Trophoblast cell (in vitro differentiated cells and primary cell): ENCODE measurements at regions not wholly inside any gene's neighbourhood (a gene's known extent, or its start where the extent isn't known, plus 50 kb on each side); places are given as distances from the start of the nearest gene placed in this dataset.

ENCODE experiments used
- DNase-seq, 2 donors: peaks; one replicate each; pipeline ENCODE4 v3.0.0-alpha.2; 2016
- H2AFZ ChIP-seq: 2 replicates; pipeline ENCODE4 v1.6.1; 2013; ENCODE audit warnings: low read length, moderate library complexity, mild to moderate bottlenecking; ENCODE audit not compliant: insufficient read depth, poor library complexity
- H2AK5ac ChIP-seq: 2 replicates; pipeline ENCODE4 v1.6.1; 2013; ENCODE audit warnings: mild to moderate bottlenecking, low read length
- H2BK120ac ChIP-seq: 2 replicates; pipeline ENCODE4 v1.6.1; 2013; ENCODE audit warnings: low read length, mild to moderate bottlenecking, moderate library complexity; ENCODE audit not compliant: insufficient read depth, poor library complexity
- H2BK12ac ChIP-seq: 2 replicates; pipeline ENCODE4 v1.6.1; 2013; ENCODE audit warnings: mild to moderate bottlenecking, low read length, moderate library complexity
- H2BK5ac ChIP-seq: 2 replicates; pipeline ENCODE4 v1.6.1; 2013; ENCODE audit warnings: low read length, low read depth, moderate library complexity, mild to moderate bottlenecking; ENCODE audit not compliant: poor library complexity
- H3K14ac ChIP-seq: 2 replicates; pipeline ENCODE4 v1.6.1; 2013; ENCODE audit warnings: mild to moderate bottlenecking, low read length
- H3K18ac ChIP-seq: 2 replicates; pipeline ENCODE4 v1.6.1; 2013; ENCODE audit warnings: mild to moderate bottlenecking, low read length
- H3K23ac ChIP-seq: 2 replicates; pipeline ENCODE4 v1.6.1; 2013; ENCODE audit warnings: low read length
- H3K27ac ChIP-seq: 2 replicates; pipeline ENCODE4 v1.5.1; 2013; ENCODE audit warnings: low read depth, mild to moderate bottlenecking, inconsistent platforms, low read length, moderate library complexity
- H3K27me3 ChIP-seq: 2 replicates; pipeline ENCODE4 v1.6.1; 2013; ENCODE audit warnings: inconsistent platforms, mild to moderate bottlenecking, low read length, moderate library complexity; ENCODE audit not compliant: insufficient read depth
- H3K36me3 ChIP-seq, 2 experiments: 1 replicate in 1 of 2; 2 replicates in 1 of 2; pipeline ENCODE4 v1.6.1; 2013; ENCODE audit warnings: low read length in 2 of 2, mild to moderate bottlenecking in 2 of 2, moderate library complexity in 1 of 2; ENCODE audit not compliant: insufficient read depth in 2 of 2, control insufficient read depth in 1 of 2
- H3K4ac ChIP-seq: 2 replicates; pipeline ENCODE4 v1.6.1; 2013; ENCODE audit warnings: low read depth, mild to moderate bottlenecking, low read length, moderate library complexity
- H3K4me1 ChIP-seq, 2 experiments: 1 replicate in 1 of 2; 2 replicates in 1 of 2; pipeline ENCODE4 v1.6.1; 2013; ENCODE audit warnings: low read length in 2 of 2, mild to moderate bottlenecking in 2 of 2, moderate library complexity in 1 of 2; ENCODE audit not compliant: insufficient read depth in 2 of 2, control insufficient read depth in 1 of 2
- H3K4me2 ChIP-seq: 2 replicates; pipeline ENCODE4 v1.6.1; 2013; ENCODE audit warnings: inconsistent platforms, mild to moderate bottlenecking, low read length, moderate library complexity
- H3K4me3 ChIP-seq: 2 replicates; pipeline ENCODE4 v1.5.1; 2013; ENCODE audit warnings: mild to moderate bottlenecking, low read depth, low read length, inconsistent platforms
- H3K79me1 ChIP-seq: one replicate; pipeline ENCODE4 v1.6.1; 2013; ENCODE audit warnings: low read length
- H3K79me2 ChIP-seq: 2 replicates; pipeline ENCODE4 v1.6.1; 2013; ENCODE audit warnings: low read length, mild to moderate bottlenecking; ENCODE audit not compliant: control insufficient read depth, insufficient read depth, poor library complexity
- H3K9ac ChIP-seq: 2 replicates; pipeline ENCODE4 v1.6.1; 2013; ENCODE audit warnings: mild to moderate bottlenecking, low read length
- H3K9me3 ChIP-seq: 2 replicates; pipeline ENCODE4 v1.6.1; 2013; ENCODE audit warnings: low read depth, mild to moderate bottlenecking, control low read depth, inconsistent platforms, low read length; ENCODE audit not compliant: insufficient read depth
- H4K12ac ChIP-seq: 2 replicates; pipeline ENCODE4 v1.6.1; 2013; ENCODE audit warnings: low read depth, mild to moderate bottlenecking, low read length, moderate library complexity
- H4K8ac ChIP-seq: 2 replicates; pipeline ENCODE4 v1.6.1; 2013; ENCODE audit warnings: low read depth, mild to moderate bottlenecking, low read length, moderate library complexity
- H4K91ac ChIP-seq: one replicate; pipeline ENCODE4 v1.6.1; 2013; ENCODE audit warnings: low read depth, mild to moderate bottlenecking, low read length, moderate library complexity
- WGBS: extraction: QIAGEN DNeasy Blood & Tissue Kit; methylation state at CpG from one replicate; pipeline ENCODE4 v1.1.7; 2013; ENCODE audit warnings: missing lambda C conversion rate; ENCODE audit not compliant: insufficient read length, insufficient coverage; ENCODE audit errors: extremely low coverage; 5-methylcytosine and 5-hydroxymethylcytosine counted together

DNA sequence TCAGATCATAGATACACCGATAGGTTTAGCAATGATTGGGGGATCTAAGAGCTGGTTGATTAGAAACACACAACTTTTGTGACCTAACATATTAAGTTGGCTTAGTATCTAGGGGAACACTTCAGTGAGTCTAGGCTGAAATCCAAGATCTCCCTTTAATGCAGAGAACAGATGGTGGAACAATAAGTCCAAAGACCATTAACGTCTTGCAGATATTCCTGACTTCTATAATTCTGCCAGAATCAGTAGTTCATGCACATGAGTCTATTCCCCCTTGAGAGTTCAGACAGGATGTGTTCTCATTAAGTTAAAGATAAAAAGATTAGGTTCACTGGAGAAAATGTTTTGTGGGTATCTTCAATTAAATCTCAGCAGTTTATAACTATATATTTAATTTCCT lies 506.5 kb downstream of the TSN start:
- Histone ChIP-seq H3K4me1 (peaks cover 0 to 2% of the 10 kb centered on the region in 2 experiments), H3K23ac (no peak overlapping the region), H2BK5ac (no peak overlapping the region), H3K9ac (no peak overlapping the region), H3K4me2 (no peak overlapping the region), H4K12ac (no peak overlapping the region), H3K14ac (no peak overlapping the region), H4K91ac (no peak overlapping the region), H2AFZ (no peak overlapping the region), H3K27ac (no peak overlapping the region), H3K79me1 (no peaks in the 10 kb centered on the region), H3K36me3 (no peaks in the 10 kb centered on the region), H3K4me3 (no peak overlapping the region), H3K18ac (no peak overlapping the region), H3K79me2 (no peaks in the 10 kb centered on the region), H4K8ac (no peak overlapping the region), H3K9me3 (no peaks in the 10 kb centered on the region), H3K27me3 (no peaks in the 10 kb centered on the region), H3K4ac (no peak overlapping the region), H2BK120ac (no peak overlapping the region), H2AK5ac (no peak overlapping the region), H2BK12ac (no peak overlapping the region)
- DNase-seq: no peak
- WGBS: no CpG with 5 or more reads among the region's 2 CpGs

DNA sequence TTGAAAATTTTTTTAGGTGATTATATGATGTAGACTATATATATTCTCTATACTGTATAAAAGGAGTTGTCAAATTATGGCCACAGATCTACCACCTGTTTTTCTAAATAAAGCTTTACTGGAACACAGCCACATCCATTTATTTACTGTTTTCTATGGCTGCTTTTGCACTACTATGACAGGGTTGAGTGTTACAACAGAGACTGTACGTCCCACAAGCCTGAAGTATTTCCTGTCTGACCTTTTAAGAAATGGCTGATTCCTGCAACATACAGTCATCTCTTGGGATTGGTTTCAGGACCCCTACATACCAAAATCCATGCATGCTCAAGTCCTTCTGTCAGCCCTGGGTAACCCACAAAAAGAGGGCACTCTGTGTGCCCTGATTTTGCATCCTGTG lies 508.3 kb downstream of the TSN start:
- H3K36me3 ChIP-seq: no peaks in the 10 kb centered on the region
- H3K4me3 ChIP-seq: no peak overlapping the region
- H3K4me2 ChIP-seq: no peak overlapping the region
- H3K14ac ChIP-seq: no peak overlapping the region
- H3K79me1 ChIP-seq: no peaks in the 10 kb centered on the region
- H3K9me3 ChIP-seq: no peaks in the 10 kb centered on the region
- no peaks in the 10 kb centered on the region for H3K27me3 ChIP-seq
- WGBS: no CpG with 5 or more reads among the region's 1 CpG
- no peak overlapping the region for H4K8ac ChIP-seq
- DNase-seq: no peak
- H2AFZ ChIP-seq: no peak overlapping the region
- H2BK5ac ChIP-seq: no peak overlapping the region
- no peak overlapping the region for H3K4ac ChIP-seq
- no peak overlapping the region for H2BK120ac ChIP-seq
- no peak overlapping the region for H3K9ac ChIP-seq
- no peak overlapping the region for H3K23ac ChIP-seq
- H2BK12ac ChIP-seq: no peak overlapping the region
- H4K12ac ChIP-seq: no peak overlapping the region
- H3K4me1 ChIP-seq: peaks cover 0 to 2% of the 10 kb centered on the region in 2 experiments
- no peaks in the 10 kb centered on the region for H3K79me2 ChIP-seq
- no peak overlapping the region for H3K27ac ChIP-seq
- H2AK5ac ChIP-seq: no peak overlapping the region
- no peak overlapping the region for H3K18ac ChIP-seq
- no peak overlapping the region for H4K91ac ChIP-seq

DNA sequence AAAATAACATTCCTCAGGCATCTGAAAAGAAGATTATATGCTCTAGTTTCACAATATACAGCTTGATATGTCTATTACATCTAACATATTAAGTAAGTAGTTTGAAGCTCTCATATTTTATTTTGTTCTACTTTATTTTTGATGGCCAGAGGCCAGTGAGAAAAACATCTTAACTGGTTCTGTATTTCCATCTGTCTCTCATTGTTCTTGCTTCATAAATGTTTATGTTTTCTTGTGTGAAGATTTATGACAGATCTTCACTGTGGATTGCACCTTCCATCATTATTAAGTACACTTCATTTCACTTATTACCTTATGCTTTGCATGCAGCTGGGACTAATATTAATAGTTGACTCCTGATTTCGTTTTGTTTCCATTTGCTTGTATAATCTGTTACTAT lies 511.2 kb downstream of the TSN start:
- Histone ChIP-seq H4K8ac (no peak overlapping the region), H3K4ac (no peak overlapping the region), H2AFZ (no peak overlapping the region), H3K14ac (no peak overlapping the region), H3K9me3 (peaks cover 3% of the 10 kb centered on the region), H3K79me2 (no peaks in the 10 kb centered on the region), H3K23ac (no peak overlapping the region), H3K4me3 (no peak overlapping the region), H3K36me3 (no peaks in the 10 kb centered on the region), H3K9ac (no peak overlapping the region), H3K27me3 (no peaks in the 10 kb centered on the region), H3K4me2 (no peak overlapping the region), H2BK5ac (no peak overlapping the region), H2AK5ac (no peak overlapping the region), H3K18ac (no peak overlapping the region), H2BK12ac (no peak overlapping the region), H3K79me1 (no peaks in the 10 kb centered on the region), H2BK120ac (no peak overlapping the region), H3K27ac (no peak overlapping the region), H4K91ac (no peak overlapping the region), H3K4me1 (peaks cover 0 to 2% of the 10 kb centered on the region in 2 experiments), H4K12ac (no peak overlapping the region)
- DNase-seq: no peak
- no CpG with 5 or more reads among the region's 1 CpG for WGBS

DNA sequence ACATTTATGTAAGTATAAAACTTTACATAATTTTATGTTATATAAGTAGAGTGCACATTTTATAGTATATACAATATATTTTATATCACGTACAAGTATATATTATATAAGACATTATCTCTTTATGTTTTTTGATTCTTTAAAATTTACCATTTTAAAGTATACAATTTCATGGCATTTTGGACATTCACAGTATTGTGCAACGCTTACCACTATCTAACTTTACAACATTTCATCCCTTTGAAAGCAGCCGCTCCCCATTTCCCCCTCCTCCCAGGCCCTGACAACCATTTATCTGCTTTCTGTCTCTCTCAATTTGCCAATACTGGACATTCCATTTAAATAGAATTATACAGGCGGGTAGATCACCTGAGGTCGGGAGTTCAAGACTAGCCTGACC lies 512.5 kb downstream of the TSN start:
- Histone ChIP-seq H4K12ac (no peak overlapping the region), H3K23ac (no peak overlapping the region), H4K91ac (no peak overlapping the region), H2BK12ac (no peak overlapping the region), H3K4me3 (no peak overlapping the region), H3K36me3 (no peaks in the 10 kb centered on the region), H3K9me3 (peaks cover 3% of the 10 kb centered on the region), H3K4ac (no peak overlapping the region), H3K79me1 (no peaks in the 10 kb centered on the region), H3K4me1 (peaks cover 0 to 2% of the 10 kb centered on the region in 2 experiments), H3K9ac (no peak overlapping the region), H2AK5ac (no peak overlapping the region), H3K4me2 (no peak overlapping the region), H3K14ac (no peak overlapping the region), H3K18ac (no peak overlapping the region), H4K8ac (no peak overlapping the region), H3K27ac (no peak overlapping the region), H2AFZ (no peak overlapping the region), H2BK5ac (no peak overlapping the region), H3K27me3 (no peaks in the 10 kb centered on the region), H3K79me2 (no peaks in the 10 kb centered on the region), H2BK120ac (no peak overlapping the region)
- no peak for DNase-seq
- WGBS: no CpG with 5 or more reads among the region's 5 CpGs
